ENCODE measurements at regions not wholly inside any gene's neighbourhood (a gene's known extent, or its start where the extent isn't known, plus 50 kb on each side); places are given as distances from the start of the nearest gene placed in this dataset.
A peak's percentile ranks its signal among the peaks of the same experiment; 100 is the strongest.
"Not testable (repeated sequence)": the region's sequence is repeated elsewhere in the genome, so short reads cannot be mapped to it uniquely, and the experiment has no call there.

- H3K4me3 ChIP-seq = no peak overlapping the region
- no peaks in the 10 kb centered on the region for H3K4me1 ChIP-seq
- H3K27me3 ChIP-seq = no peaks in the 10 kb centered on the region
- DNase-seq (no peak), ATAC-seq (no peak), FAIRE-seq (no peak)
- 56 to 79% methylated on average over 1 of the region's 1 CpG for WGBS, 2 donors
- intact Hi-C loops (cut with DNase I) = no loop called here
- H3K27ac ChIP-seq = no peak overlapping the region
- TF ChIP-seq CTCF (IDR thresholded peaks at IDR 0.05) = no peak
- H3K9me3 ChIP-seq = no peaks in the 10 kb centered on the region
- no peaks in the 10 kb centered on the region for H3K36me3 ChIP-seq
These were observed 182.2 kb upstream of the TEX13C start for GRCh38 chrX:125137521-125137920.

- no peak for TF ChIP-seq CTCF (IDR thresholded peaks at IDR 0.05)
- intact Hi-C loops (cut with DNase I) = no loop called here
These were observed 169.4 kb upstream of the TEX13C start for GRCh38 chrX:125150231-125150630.

DNA sequence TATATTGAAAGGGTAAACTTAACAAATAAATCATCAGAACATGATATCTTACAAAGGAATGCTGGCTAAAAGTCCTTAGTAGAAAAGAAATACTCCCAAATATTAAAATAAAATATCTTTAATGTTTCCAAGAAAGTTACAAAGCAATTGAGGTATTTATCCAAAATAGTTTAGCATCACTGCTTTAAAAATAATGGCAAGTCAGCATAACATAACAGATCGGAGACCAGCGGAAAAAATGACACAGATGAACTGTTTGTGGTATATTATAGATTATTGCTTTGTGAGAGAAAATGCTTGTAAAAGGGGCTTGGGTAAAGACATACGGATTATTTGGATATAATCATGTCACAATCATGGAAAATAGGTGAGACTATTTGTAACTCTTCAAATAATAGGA is 168.5 kb upstream of the TEX13C start:
- no peaks in the 10 kb centered on the region for H3K4me1 ChIP-seq
- H3K27ac ChIP-seq = no peak overlapping the region
- no peak for ATAC-seq
- 68 to 72% methylated on average over 3 of the region's 3 CpGs for WGBS, 2 donors
- no peak for DNase-seq
- no peak for TF ChIP-seq CTCF (IDR thresholded peaks at IDR 0.05)
- no peaks in the 10 kb centered on the region for H3K36me3 ChIP-seq
- H3K4me3 ChIP-seq = no peak overlapping the region
- intact Hi-C loops (cut with DNase I) = no loop called here
- H3K9me3 ChIP-seq = no peaks in the 10 kb centered on the region
- FAIRE-seq = no peak
- H3K27me3 ChIP-seq = no peaks in the 10 kb centered on the region

More at GRCh38 chrX:125150231-125150630, 169.4 kb upstream of the TEX13C start:
- Histone ChIP-seq H3K27me3 (no peaks in the 10 kb centered on the region), H3K4me3 (no peak overlapping the region), H3K36me3 (no peaks in the 10 kb centered on the region), H3K4me1 (no peaks in the 10 kb centered on the region), H3K27ac (no peak overlapping the region), H3K9me3 (no peaks in the 10 kb centered on the region)
- WGBS, 2 donors = 23 to 49% methylated on average over 2 of the region's 2 CpGs
- no peak for DNase-seq
- no peak for FAIRE-seq
- no peak for ATAC-seq

GRCh38 chrX:125152011-125152410 is 167.7 kb upstream of the TEX13C start:
- H3K27ac ChIP-seq = no peak overlapping the region
- no peaks in the 10 kb centered on the region for H3K27me3 ChIP-seq
- no peaks in the 10 kb centered on the region for H3K36me3 ChIP-seq
- intact Hi-C loops (cut with DNase I) = no loop called here
- H3K4me1 ChIP-seq = no peaks in the 10 kb centered on the region
- ATAC-seq (no peak), FAIRE-seq (peak; percentile 68), DNase-seq (no peak)
- 62 to 78% methylated on average over 2 of the region's 2 CpGs for WGBS, 2 donors
- no peaks in the 10 kb centered on the region for H3K9me3 ChIP-seq
- H3K4me3 ChIP-seq = no peak overlapping the region
- no peak for TF ChIP-seq CTCF (IDR thresholded peaks at IDR 0.05)

DNA sequence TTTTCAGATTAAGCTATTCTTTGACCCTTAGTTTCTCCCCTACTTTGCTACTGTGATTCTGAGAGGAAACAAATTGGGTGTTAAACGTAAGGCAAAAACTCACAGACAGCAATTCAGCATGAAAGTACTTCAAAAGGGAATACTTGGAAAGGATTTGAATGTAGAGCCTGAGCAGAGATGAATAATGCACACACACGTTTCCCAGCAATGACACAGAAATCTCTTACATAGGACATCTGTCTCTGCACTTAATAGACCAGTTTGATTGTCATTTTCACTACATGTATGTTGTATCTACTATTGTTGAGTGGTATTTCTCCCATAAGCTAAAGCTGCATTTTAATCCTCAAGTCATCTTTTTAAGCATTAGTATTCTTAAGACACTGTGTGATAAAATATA is 166.1 kb upstream of the TEX13C start:
- no peak overlapping the region for H3K27ac ChIP-seq
- DNase-seq (no peak), ATAC-seq (no peak), FAIRE-seq (peak; percentile 61)
- no peaks in the 10 kb centered on the region for H3K4me1 ChIP-seq
- intact Hi-C loops (cut with DNase I) = no loop called here
- H3K4me3 ChIP-seq = no peak overlapping the region
- no peaks in the 10 kb centered on the region for H3K9me3 ChIP-seq
- H3K27me3 ChIP-seq = no peaks in the 10 kb centered on the region
- H3K36me3 ChIP-seq = no peaks in the 10 kb centered on the region
- no peak for TF ChIP-seq CTCF (IDR thresholded peaks at IDR 0.05)
- WGBS, 2 donors = 22 to 28% methylated on average over 2 of the region's 2 CpGs

- intact Hi-C loops (cut with DNase I); H3K27me3 ChIP-seq; H3K4me1 ChIP-seq; H3K27ac ChIP-seq; H3K36me3 ChIP-seq; ATAC-seq; FAIRE-seq; DNase-seq; H3K9me3 ChIP-seq; H3K4me3 ChIP-seq: not testable (repeated sequence)
- WGBS, 2 donors = 74 to 76% methylated on average over 28 to 32 of the region's 32 CpGs
These were observed 165.1 kb upstream of the TEX13C start for GRCh38 chrX:125154288-125155257.

GRCh38 chrX:125155296-125156033 is 164.2 kb upstream of the TEX13C start:
- 79 to 88% methylated on average over 31 to 41 of the region's 41 CpGs for WGBS, 2 donors
- not testable (repeated sequence) for H3K27ac ChIP-seq
- DNase-seq = peak in 2 of 6 donors; percentile 50 to 64

More at GRCh38 chrX:125155296-125156033, 164.2 kb upstream of the TEX13C start:
- intact Hi-C loops (cut with DNase I); FAIRE-seq; ATAC-seq; H3K4me3 ChIP-seq; H3K4me1 ChIP-seq; H3K36me3 ChIP-seq; H3K27me3 ChIP-seq; H3K9me3 ChIP-seq: not testable (repeated sequence)

All from pancreas (tissue), 10 donors.